ENCODE measurements at regions not wholly inside any gene's neighbourhood (a gene's known extent, or its start where the extent isn't known, plus 50 kb on each side); places are given as distances from the start of the nearest gene placed in this dataset.

GRCh38 chr12:19884021-19884492 is 444.8 kb downstream of the AEBP2 start:
- FAIRE-seq, result no peak

DNA sequence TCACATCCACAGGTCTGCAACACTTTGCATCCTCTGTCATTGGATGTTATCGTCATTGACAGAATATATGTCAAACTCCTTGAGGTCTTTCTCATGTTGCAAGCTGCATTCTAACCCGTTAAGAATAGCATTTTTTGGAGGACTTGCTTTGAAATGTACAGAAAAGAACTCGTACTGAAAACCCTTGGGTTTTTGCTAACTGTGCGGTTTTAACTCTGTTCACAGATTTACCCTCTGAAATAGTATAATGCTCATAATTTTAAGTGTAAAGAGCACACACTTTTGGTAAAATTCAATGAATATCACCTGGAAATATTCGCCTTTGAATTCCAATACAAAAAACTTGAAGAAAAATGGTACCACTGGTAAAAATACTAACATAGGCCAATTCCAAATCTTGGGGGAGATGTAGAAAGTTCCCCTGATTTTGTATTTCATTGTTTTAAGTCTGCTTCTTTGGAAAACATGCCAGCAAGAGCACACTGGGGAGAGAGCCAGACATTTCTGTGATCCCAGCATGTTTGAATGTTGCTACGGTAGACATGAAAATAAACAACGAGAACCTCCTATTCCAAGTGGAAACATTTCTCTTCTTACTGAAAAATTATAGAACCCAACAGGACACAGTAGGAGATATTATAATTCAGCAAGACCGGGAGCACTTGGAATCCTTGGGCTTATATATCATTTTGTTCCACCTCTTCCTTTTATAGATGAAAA is 446.0 kb downstream of the AEBP2 start:
- FAIRE-seq, result no peak

- no peak for FAIRE-seq
Observed at GRCh38 chr12:19886065-19886464, 446.8 kb downstream of the AEBP2 start.

- FAIRE-seq, result no peak
Observed at GRCh38 chr12:19886639-19887064, 447.4 kb downstream of the AEBP2 start.

GRCh38 chr12:19890024-19890423 is 450.7 kb downstream of the AEBP2 start:
- no peak for FAIRE-seq

- FAIRE-seq, result no peak
Observed at GRCh38 chr12:19891936-19892591, 452.8 kb downstream of the AEBP2 start.

GRCh38 chr12:19893514-19893913 is 454.2 kb downstream of the AEBP2 start:
- no peak for FAIRE-seq

DNA sequence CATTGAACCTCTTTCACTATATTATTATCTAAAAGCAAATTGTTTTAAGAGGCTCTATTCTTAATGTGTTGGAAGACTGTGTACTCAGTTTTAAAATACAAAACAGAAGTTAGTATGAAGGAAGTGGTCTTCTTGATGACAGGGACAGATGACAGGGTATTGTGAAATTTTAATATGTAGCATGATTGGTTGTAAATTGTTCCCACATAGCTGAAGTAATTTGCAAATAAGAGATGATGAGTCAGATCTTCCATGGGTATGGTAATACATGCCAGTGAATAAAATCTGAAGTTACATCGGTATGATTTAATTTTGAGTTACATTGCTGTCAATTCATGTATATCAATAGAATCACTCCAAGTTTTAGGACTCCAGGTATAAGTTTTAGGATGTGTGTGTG is 454.8 kb downstream of the AEBP2 start:
- FAIRE-seq, result no peak

- FAIRE-seq, result no peak
Observed at GRCh38 chr12:19894803-19895202, 455.5 kb downstream of the AEBP2 start.

DNA sequence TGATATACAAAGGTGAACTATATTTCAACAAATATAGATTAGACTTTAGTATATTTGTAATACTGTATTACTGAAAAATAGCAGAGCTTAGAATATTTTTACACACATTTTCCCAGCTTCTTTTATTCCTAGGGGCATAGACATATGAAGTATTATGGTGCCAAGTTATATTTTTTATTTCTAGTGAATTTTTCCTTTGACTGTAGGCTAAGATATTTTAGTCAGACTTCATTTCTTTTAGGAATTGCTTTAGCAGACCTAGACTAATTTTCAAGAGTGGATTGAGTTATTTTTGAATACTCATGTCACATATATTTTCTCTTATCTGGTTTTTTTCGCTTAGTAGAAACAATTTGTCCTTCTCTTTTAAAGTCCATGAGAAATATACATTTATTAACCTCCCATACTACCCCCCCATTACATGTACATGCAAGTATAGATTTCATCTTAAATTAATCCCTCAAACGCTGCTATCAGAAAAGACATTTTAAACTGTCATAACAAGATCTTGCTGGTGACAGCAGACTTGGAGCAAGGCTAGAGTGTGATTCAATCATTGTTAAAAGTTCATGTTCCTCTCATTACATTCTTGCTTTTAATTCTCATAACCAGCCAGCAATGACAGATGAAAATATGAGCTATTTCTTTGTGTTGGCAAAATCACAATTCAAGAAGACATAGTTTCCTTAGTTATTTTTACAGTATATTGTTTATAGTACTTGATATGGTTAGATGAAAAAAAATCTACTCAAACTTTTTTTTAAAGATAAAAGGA is 456.1 kb downstream of the AEBP2 start:
- FAIRE-seq, result no peak

DNA sequence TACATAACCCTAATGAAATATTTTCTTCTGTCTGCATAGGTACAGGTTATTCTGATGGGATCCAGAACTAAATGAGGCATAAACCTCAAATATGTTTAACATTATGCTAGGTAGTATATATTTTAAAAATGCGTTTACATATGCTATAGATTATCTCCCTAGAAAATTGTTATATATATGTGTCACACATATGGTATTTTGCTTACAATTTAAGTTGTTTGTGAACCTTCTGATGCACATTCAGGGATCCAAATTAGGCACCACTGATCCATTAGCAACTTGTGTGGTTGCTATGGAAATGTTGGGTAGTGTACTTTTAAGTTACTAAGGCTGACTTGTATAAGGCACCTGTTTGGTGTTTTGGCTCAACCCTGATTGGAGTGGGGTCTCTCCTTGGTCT is 456.7 kb downstream of the AEBP2 start:
- no peak for FAIRE-seq

DNA sequence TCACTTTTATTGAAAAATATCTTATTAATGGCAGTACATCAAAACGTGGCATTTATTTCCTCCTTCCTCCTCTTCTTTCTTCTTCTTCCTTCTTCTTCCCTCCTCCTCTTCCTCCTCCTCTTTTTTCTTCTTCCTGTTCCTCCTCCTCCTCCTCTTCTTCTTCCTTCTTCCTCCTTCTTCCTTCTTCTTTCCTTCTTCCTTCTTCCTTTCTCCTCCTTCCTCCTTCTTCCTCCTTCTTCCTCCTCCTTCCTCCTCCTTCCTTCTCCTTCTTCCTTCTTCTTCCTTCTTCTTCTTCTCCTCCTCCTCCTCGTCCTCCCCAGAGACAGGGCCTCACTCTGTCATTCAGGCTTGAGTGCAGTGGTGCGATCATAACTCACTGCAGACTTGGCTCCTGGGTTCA is 457.2 kb downstream of the AEBP2 start:
- no peak for FAIRE-seq

GRCh38 chr12:19897900-19898408 is 458.7 kb downstream of the AEBP2 start:
- no peak for FAIRE-seq

GRCh38 chr12:19901841-19902240 is 462.5 kb downstream of the AEBP2 start:
- no peak for FAIRE-seq

GRCh38 chr12:19904819-19905218 is 463.5 kb upstream of the PDE3A start:
- no peak for FAIRE-seq

DNA sequence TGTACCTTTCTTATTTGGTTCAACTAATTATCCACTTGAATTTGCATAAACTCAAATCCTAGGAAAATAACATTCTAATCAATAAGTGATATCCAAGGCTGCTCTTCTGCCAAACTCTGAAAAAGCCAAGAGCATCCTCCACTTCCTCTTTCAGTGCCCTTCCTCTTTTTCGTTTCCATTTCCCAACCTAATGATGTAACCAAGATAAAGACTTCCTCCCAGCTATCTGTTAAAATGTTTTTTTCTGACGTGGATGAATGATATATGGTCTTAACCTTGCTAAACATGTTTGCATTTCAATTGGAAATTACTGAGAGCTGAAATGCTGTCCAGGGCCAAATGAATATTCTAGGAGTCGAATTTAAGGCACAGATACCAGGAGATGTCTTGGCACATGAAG is 459.5 kb upstream of the PDE3A start:
- FAIRE-seq, result no peak

DNA sequence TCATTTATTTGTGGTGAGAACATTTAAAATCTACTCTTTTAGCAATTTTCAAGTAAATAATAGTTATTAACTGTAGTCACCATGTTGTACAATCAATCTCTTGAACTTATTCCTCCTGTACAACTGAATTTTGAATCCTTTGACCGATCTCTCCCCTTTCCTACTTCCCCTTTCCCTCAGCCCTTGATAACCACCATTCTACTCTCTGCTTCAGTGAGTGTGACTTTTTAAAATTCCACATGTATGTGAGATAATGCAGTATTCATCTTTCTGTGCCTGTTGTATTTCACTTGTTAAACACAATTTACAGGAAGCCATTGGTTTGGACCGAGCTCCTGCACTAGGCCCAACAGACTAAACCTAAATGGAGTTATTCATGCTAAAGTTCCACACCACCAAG is 458.9 kb upstream of the PDE3A start:
- no peak for FAIRE-seq

DNA sequence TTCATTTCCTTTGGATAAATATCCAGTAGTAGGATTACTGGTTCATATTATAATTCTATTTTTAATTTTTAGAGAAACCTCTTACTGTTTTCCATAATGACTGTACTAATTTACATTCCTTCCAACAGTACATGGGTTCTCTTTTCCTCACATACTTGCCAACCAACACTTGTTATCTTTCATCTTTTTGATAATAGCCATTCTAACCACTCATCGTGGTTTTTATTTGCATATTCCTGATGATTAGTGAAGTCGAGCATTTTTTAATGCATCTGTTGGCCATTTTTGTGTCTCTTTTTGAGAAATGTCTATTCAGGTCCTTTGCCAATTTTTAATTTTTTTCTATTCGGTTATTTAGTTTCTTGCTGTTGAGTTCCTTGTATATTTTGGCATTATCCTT is 457.7 kb upstream of the PDE3A start:
- no peak for FAIRE-seq

DNA sequence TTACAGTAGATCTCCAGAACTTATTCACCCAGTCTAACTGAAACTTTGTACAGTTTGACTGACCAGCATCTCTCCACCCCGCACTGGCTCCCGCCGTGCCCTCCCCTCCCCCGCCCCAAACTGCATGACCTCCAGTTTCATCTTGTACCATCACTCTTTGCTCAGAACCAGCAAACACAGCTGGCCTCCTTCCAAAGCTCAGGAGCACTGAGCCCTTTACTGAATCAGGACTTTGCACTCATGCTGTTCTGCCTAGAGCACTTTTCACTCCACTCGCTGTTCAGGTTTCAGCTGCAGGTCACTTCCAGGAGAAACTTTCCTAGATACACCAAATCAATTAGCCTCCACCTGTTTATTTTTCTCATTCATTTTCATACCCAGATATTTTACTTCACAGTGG is 455.3 kb upstream of the PDE3A start:
- FAIRE-seq, result no peak

DNA sequence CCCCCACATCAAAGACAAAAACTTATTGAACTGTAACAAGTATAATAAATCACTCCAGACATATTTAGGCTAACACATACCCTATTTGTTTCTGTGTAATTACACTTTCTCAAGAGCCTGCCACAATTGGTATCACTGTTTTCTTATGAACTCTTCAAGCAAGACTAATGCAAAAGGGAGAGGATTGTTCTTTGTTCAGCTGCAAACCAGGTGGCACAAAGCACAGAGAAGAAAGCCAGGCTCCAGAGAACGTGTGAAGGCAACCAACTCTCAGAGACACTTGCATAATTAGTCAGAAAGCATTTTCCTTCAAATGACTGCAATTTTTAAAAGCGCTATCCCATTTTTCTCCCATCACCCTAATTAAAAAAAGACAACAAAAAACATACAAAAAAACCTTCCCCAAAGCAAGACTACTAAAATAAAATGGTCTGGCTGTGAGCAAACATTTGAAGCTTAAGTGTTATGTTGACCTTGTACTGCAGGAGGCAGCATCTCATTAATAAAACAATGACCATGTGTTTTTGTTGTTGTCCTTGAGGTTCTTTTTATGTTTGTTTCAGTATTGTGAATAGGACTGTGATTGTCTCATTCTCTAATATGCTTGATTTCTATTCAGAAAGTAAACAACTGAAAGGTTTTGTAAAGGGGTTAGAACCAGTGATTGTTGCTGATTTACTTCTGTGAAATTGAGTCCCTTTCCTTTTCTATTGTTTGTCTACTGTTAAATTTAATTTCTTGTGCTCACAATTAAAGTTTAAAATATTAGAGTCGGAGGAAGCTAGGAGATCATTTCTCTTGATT is 452.7 kb upstream of the PDE3A start:
- FAIRE-seq, result peak; percentile 43

GRCh38 chr12:19916196-19916753 is 452.1 kb upstream of the PDE3A start:
- FAIRE-seq, result no peak

GRCh38 chr12:19916974-19917373 is 451.4 kb upstream of the PDE3A start:
- no peak for FAIRE-seq

All from TTC549 (cell line).